Stimulated activated memory B cell treated with anti-CD40 and anti-IgM and Interleukin-4, amounts not matched to agents 10 μg/mL and 1 μg/mL and 100 μg/mL, for 72 hours (primary cell): ENCODE measurements at regions not wholly inside any gene's neighbourhood (a gene's known extent, or its start where the extent isn't known, plus 50 kb on each side); places are given as distances from the start of the nearest gene placed in this dataset.

Experiments
- ATAC-seq: fragments of 150-1000 bp; cut with Tn5 transposase; 2 replicates; pipeline ENCODE4 v1.10.0; 2021
- H3K27ac Mint-ChIP-seq: one replicate; pipeline ENCODE4 v1.8.0; 2022; ENCODE audit warnings: mild to moderate bottlenecking, mixed read lengths
- H3K27me3 Mint-ChIP-seq: one replicate; pipeline ENCODE4 v1.8.0; 2022; ENCODE audit warnings: mixed read lengths
- H3K36me3 Mint-ChIP-seq: one replicate; pipeline ENCODE4 v1.8.0; 2022; ENCODE audit warnings: mixed read lengths
- H3K4me1 Mint-ChIP-seq: one replicate; pipeline ENCODE4 v1.8.0; 2022; ENCODE audit warnings: mixed read lengths
- H3K4me3 Mint-ChIP-seq: one replicate; pipeline ENCODE4 v1.8.0; 2022; ENCODE audit warnings: mild to moderate bottlenecking, moderate library complexity, mixed read lengths
- H3K9me3 Mint-ChIP-seq: one replicate; pipeline ENCODE4 v1.8.0; 2022; ENCODE audit warnings: mixed read lengths

- peaks cover 3% of the 10 kb centered on the region for H3K9me3 Mint-ChIP-seq
- ATAC-seq = no peak
- H3K36me3 Mint-ChIP-seq = no peaks in the 10 kb centered on the region
- no peaks in the 10 kb centered on the region for H3K27me3 Mint-ChIP-seq
- no peak overlapping the region for H3K4me3 Mint-ChIP-seq
- peaks cover 16% of the 10 kb centered on the region for H3K4me1 Mint-ChIP-seq
- H3K27ac Mint-ChIP-seq = no peak overlapping the region
Observed at GRCh38 chr3:16821053-16821452, 63.7 kb upstream of the PLCL2 start.

- Mint-ChIP-seq H3K36me3 (no peaks in the 10 kb centered on the region), H3K4me3 (no peak overlapping the region), H3K4me1 (peaks cover 16% of the 10 kb centered on the region), H3K9me3 (no peaks in the 10 kb centered on the region), H3K27me3 (no peaks in the 10 kb centered on the region), H3K27ac (peak overlapping the region; percentile 27)
- ATAC-seq = peak; percentile 90
Observed at GRCh38 chr3:16824081-16824696, 60.6 kb upstream of the PLCL2 start.

GRCh38 chr3:16825617-16826204, 59.0 kb upstream of the PLCL2 start:
- Mint-ChIP-seq H3K4me1 (peaks cover 16% of the 10 kb centered on the region), H3K36me3 (no peaks in the 10 kb centered on the region), H3K9me3 (no peaks in the 10 kb centered on the region), H3K27me3 (no peaks in the 10 kb centered on the region), H3K27ac (no peak overlapping the region), H3K4me3 (no peak overlapping the region)
- no peak for ATAC-seq

- peak; percentile 71 for ATAC-seq
- H3K4me3 Mint-ChIP-seq = no peak overlapping the region
- H3K27me3 Mint-ChIP-seq = no peaks in the 10 kb centered on the region
- no peaks in the 10 kb centered on the region for H3K36me3 Mint-ChIP-seq
- no peaks in the 10 kb centered on the region for H3K9me3 Mint-ChIP-seq
- H3K4me1 Mint-ChIP-seq = peaks cover 11% of the 10 kb centered on the region
- peak overlapping the region; percentile 14 for H3K27ac Mint-ChIP-seq
Observed at GRCh38 chr3:16828815-16829214, 55.9 kb upstream of the PLCL2 start.

- Mint-ChIP-seq H3K9me3 (no peaks in the 10 kb centered on the region), H3K27ac (no peak overlapping the region), H3K4me3 (no peak overlapping the region), H3K27me3 (no peaks in the 10 kb centered on the region), H3K36me3 (no peaks in the 10 kb centered on the region), H3K4me1 (no peaks in the 10 kb centered on the region)
- no peak for ATAC-seq
Observed at GRCh38 chr3:16831846-16832245, 52.9 kb upstream of the PLCL2 start.

GRCh38 chr3:16834214-16834613, 50.5 kb upstream of the PLCL2 start:
- ATAC-seq = no peak
- H3K27ac Mint-ChIP-seq = peak overlapping the region; percentile 18

GRCh38 chr3:16834753-16835152, 50.0 kb upstream of the PLCL2 start:
- H3K4me3 Mint-ChIP-seq = no peak overlapping the region
- no peaks in the 10 kb centered on the region for H3K9me3 Mint-ChIP-seq
- peaks cover 16% of the 10 kb centered on the region for H3K4me1 Mint-ChIP-seq
- H3K36me3 Mint-ChIP-seq = no peaks in the 10 kb centered on the region
- no peak for ATAC-seq
- H3K27ac Mint-ChIP-seq = peak overlapping the region; percentile 18
- H3K27me3 Mint-ChIP-seq = no peaks in the 10 kb centered on the region

More at GRCh38 chr3:16834214-16834613, 50.5 kb upstream of the PLCL2 start:
- no peaks in the 10 kb centered on the region for H3K9me3 Mint-ChIP-seq
- H3K27me3 Mint-ChIP-seq = no peaks in the 10 kb centered on the region
- H3K4me3 Mint-ChIP-seq = no peak overlapping the region
- no peaks in the 10 kb centered on the region for H3K36me3 Mint-ChIP-seq
- peaks cover 16% of the 10 kb centered on the region for H3K4me1 Mint-ChIP-seq
